ENCODE measurements at regions not wholly inside any gene's neighbourhood (a gene's known extent, or its start where the extent isn't known, plus 50 kb on each side); places are given as distances from the start of the nearest gene placed in this dataset.

GRCh38 chrX:22666441-22666840, 333.3 kb upstream of the DDX53 start:
- DNase-seq, result no peak

- DNase-seq, result no peak
These were observed 324.8 kb upstream of the DDX53 start for GRCh38 chrX:22674932-22675331.

- DNase-seq, result peak; percentile 35
These were observed 313.6 kb upstream of the DDX53 start for GRCh38 chrX:22686138-22686541.

- no peak for DNase-seq
These were observed 310.5 kb upstream of the DDX53 start for GRCh38 chrX:22689290-22689689.

- no peak for DNase-seq
These were observed 309.6 kb upstream of the DDX53 start for GRCh38 chrX:22690116-22690515.

GRCh38 chrX:22691966-22692565, 307.7 kb upstream of the DDX53 start:
- no peak for DNase-seq

GRCh38 chrX:22698151-22698550, 301.6 kb upstream of the DDX53 start:
- no peak for DNase-seq

- no peak for DNase-seq
These were observed 300.1 kb upstream of the DDX53 start for GRCh38 chrX:22699581-22700091.

GRCh38 chrX:22712942-22713341, 286.8 kb upstream of the DDX53 start:
- no peak for DNase-seq

GRCh38 chrX:22730542-22730941, 269.2 kb upstream of the DDX53 start:
- no peak for DNase-seq

- DNase-seq, result no peak
These were observed 262.2 kb upstream of the DDX53 start for GRCh38 chrX:22737541-22737940.

- no peak for DNase-seq
These were observed 260.5 kb upstream of the DDX53 start for GRCh38 chrX:22739276-22739675.

- no peak for DNase-seq
These were observed 258.9 kb upstream of the DDX53 start for GRCh38 chrX:22740836-22741235.

- DNase-seq, result no peak
These were observed 257.6 kb upstream of the DDX53 start for GRCh38 chrX:22742174-22742573.

- no peak for DNase-seq
These were observed 253.7 kb upstream of the DDX53 start for GRCh38 chrX:22746081-22746480.

- DNase-seq, result peak; percentile 20
These were observed 251.4 kb upstream of the DDX53 start for GRCh38 chrX:22748093-22748999.

- DNase-seq, result no peak
These were observed 240.8 kb upstream of the DDX53 start for GRCh38 chrX:22758807-22759481.

GRCh38 chrX:22760513-22761057, 239.2 kb upstream of the DDX53 start:
- no peak for DNase-seq

GRCh38 chrX:22788221-22788620, 211.5 kb upstream of the DDX53 start:
- DNase-seq, result no peak

GRCh38 chrX:22795671-22796070, 204.1 kb upstream of the DDX53 start:
- DNase-seq, result no peak

GRCh38 chrX:22800360-22800759, 199.4 kb upstream of the DDX53 start:
- DNase-seq, result no peak

GRCh38 chrX:22800806-22801205, 199.0 kb upstream of the DDX53 start:
- no peak for DNase-seq

GRCh38 chrX:22803353-22803752, 196.4 kb upstream of the DDX53 start:
- DNase-seq, result no peak
